Gastrocnemius medialis (tissue), 4 donors: ENCODE measurements at regions not wholly inside any gene's neighbourhood (a gene's known extent, or its start where the extent isn't known, plus 50 kb on each side); places are given as distances from the start of the nearest gene placed in this dataset.

Experiments used
- ATAC-seq, 2 donors: fragments of 150-250 bp; one replicate each; pipeline ENCODE4 v1.9.1; 2016
- DNase-seq, 2 donors: peaks; one replicate each; pipeline ENCODE4 v3.0.0-alpha.2; 2019
- H3K27ac ChIP-seq, 4 donors: fragments of 200-600 bp; sonication (generic); 1 replicate in 1 of 4; 2 replicates in 3 of 4; pipeline ENCODE4 v1.5.1; 2016 to 2018; ENCODE audit warnings: mild to moderate bottlenecking in 2 of 4, moderate library complexity in 1 of 4
- H3K27me3 ChIP-seq, 3 donors: fragments of 200-600 bp; sonication (generic) in 2 of 3; 1 replicate in 1 of 3; 2 replicates in 2 of 3; pipeline versions ENCODE4 v1.5.1 to v1.6.0; 2016 to 2019; ENCODE audit warnings: mild to moderate bottlenecking in 1 of 3, moderate library complexity in 1 of 3
- H3K36me3 ChIP-seq, 2 donors: fragments of 200-600 bp; sonication (generic) in 1 of 2; one replicate each; pipeline ENCODE4 v1.5.1; 2017 to 2018
- H3K4me1 ChIP-seq, 2 donors: fragments of 200-600 bp; sonication (generic) in 1 of 2; one replicate each; pipeline ENCODE4 v1.5.1; 2016 to 2017; ENCODE audit warnings: mild to moderate bottlenecking in 2 of 2
- H3K4me3 ChIP-seq, 4 donors: fragments of 200-600 bp; sonication (generic) in 3 of 4; 1 replicate in 1 of 4; 2 replicates in 3 of 4; pipeline ENCODE4 v1.5.1; 2016 to 2019; ENCODE audit warnings: mild to moderate bottlenecking in 2 of 4
- H3K9me3 ChIP-seq, 3 donors: fragments of 200-600 bp; sonication (generic) in 2 of 3; 1 replicate in 1 of 3; 2 replicates in 2 of 3; pipeline ENCODE4 v1.5.1; 2016 to 2019
- POLR2A ChIP-seq, 2 donors: fragments of 450-650 bp; IDR thresholded peaks; one replicate each; pipeline ENCODE4 v1.6.1; 2017; ENCODE audit warnings: antibody characterized with exemption in 2 of 2, mild to moderate bottlenecking in 2 of 2, moderate library complexity in 2 of 2
- in situ Hi-C, 4 donors: fragments of 200-750 bp; cut with MboI; loops; one replicate each; pipeline versions ENCODE4 v1.15.0 to v1.8.0; 2017; ENCODE audit warnings: low sequenced_read_pairs in 4 of 4
- intact Hi-C: fragments of 100-400 bp; cut with DNase I; formaldehyde crosslinking; loops from one replicate; pipeline ENCODE4 v1.15.1; 2023; ENCODE audit warnings: low total_unique reads
- TF ChIP-seq, protein P1 (sequence below), 5 experiments: fragments of 450-650 bp in 3 of 5; fragments of 200-600 bp in 2 of 5; sonication (generic) in 2 of 5; IDR thresholded peaks in 4 of 5; conservative IDR thresholded peaks in 1 of 5; 1 replicate in 4 of 5; 2 replicates in 1 of 5; pipeline ENCODE4 v1.5.1; 2016 to 2019; ENCODE audit warnings: antibody characterized with exemption in 5 of 5, mild to moderate bottlenecking in 3 of 5, moderate library complexity in 3 of 5

DNA sequence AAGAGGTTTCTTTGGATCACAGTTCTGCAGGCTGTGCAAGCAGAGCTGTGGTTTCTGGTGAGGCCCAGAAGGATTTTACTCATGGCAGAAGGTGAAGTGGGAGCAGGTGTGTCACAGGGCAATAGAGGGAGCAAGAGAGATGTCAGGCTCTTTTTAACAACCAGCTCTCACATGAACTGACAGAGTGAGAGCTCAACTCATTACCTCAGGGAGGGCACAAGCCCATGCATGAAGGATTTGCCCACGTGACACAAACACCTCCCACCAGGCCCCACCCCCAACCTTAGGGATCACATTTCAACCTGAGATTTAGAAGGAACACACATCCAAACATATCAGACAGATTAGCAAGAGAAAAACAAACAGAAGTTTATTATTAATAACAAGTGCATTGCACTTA, 470.4 kb downstream of the GALC start:
- intact Hi-C loops: no loop called here
- H3K27me3 ChIP-seq: no peaks in the 10 kb centered on the region
- H3K27ac ChIP-seq: no peak overlapping the region
- in situ Hi-C loops: no loop called here
- H3K4me1 ChIP-seq: no peaks in the 10 kb centered on the region
- H3K36me3 ChIP-seq: no peaks in the 10 kb centered on the region
- DNase-seq (no peak), ATAC-seq (no peak)
- TF ChIP-seq, protein P1, sequence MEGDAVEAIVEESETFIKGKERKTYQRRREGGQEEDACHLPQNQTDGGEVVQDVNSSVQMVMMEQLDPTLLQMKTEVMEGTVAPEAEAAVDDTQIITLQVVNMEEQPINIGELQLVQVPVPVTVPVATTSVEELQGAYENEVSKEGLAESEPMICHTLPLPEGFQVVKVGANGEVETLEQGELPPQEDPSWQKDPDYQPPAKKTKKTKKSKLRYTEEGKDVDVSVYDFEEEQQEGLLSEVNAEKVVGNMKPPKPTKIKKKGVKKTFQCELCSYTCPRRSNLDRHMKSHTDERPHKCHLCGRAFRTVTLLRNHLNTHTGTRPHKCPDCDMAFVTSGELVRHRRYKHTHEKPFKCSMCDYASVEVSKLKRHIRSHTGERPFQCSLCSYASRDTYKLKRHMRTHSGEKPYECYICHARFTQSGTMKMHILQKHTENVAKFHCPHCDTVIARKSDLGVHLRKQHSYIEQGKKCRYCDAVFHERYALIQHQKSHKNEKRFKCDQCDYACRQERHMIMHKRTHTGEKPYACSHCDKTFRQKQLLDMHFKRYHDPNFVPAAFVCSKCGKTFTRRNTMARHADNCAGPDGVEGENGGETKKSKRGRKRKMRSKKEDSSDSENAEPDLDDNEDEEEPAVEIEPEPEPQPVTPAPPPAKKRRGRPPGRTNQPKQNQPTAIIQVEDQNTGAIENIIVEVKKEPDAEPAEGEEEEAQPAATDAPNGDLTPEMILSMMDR (IDR thresholded peaks at IDR 0.05 in 4 of 5, conservative IDR thresholded peaks at IDR 0.05 in 1 of 5): no peak
- no peak for TF ChIP-seq POLR2A (IDR thresholded peaks at IDR 0.05)
- no peaks in the 10 kb centered on the region for H3K9me3 ChIP-seq
- no peak overlapping the region for H3K4me3 ChIP-seq

DNA sequence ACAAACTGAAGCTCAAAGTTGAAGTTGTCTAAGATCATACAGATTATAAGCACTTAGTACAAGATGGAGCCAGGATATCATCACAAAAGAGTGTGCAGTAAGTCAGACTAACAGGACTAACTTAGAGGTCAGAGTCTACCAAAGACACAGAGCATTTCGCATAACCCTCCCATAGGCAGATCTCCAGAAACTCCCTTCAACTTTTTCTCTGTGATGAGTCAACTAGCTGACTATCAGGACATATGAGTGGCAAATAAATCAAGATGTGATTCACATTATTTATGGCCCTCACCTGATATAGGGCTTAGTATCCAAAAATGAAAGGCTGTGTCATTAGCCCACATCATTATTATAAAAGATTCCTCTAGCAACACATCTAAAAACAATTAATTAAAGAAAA, 484.6 kb downstream of the GALC start:
- no peaks in the 10 kb centered on the region for H3K27me3 ChIP-seq
- no peaks in the 10 kb centered on the region for H3K4me1 ChIP-seq
- H3K4me3 ChIP-seq: no peak overlapping the region
- no peak for DNase-seq
- in situ Hi-C loops (no loop called here), intact Hi-C loops (no loop called here)
- H3K36me3 ChIP-seq: no peaks in the 10 kb centered on the region
- no peak for ATAC-seq
- H3K9me3 ChIP-seq: no peaks in the 10 kb centered on the region
- H3K27ac ChIP-seq: no peak overlapping the region
- TF ChIP-seq, protein P1 (IDR thresholded peaks at IDR 0.05 in 4 of 5, conservative IDR thresholded peaks at IDR 0.05 in 1 of 5): no peak
- TF ChIP-seq POLR2A (IDR thresholded peaks at IDR 0.05): no peak

DNA sequence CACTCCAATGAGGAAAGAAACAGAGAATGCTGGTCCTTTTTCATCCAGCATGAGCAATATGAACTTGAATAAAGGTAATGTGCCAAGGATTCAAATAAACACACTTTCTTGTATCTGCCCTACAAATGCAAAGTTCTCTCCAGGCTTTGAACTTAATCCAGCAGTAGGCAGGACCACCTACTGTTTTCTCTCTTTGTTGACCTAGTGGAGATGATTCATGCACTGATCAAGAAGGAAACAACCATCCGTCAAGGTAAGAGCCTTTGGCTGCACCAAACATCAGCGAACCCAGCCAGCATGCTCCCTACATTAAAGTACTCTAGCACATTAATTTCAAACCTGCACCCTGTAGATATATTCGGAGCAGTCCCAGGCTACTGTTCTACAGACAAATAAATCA, 489.3 kb downstream of the GALC start:
- H3K27me3 ChIP-seq: no peaks in the 10 kb centered on the region
- no peak for DNase-seq
- intact Hi-C loops (no loop called here), in situ Hi-C loops (no loop called here)
- no peak overlapping the region for H3K4me3 ChIP-seq
- H3K9me3 ChIP-seq: no peaks in the 10 kb centered on the region
- no peak for ATAC-seq
- no peak overlapping the region for H3K27ac ChIP-seq
- H3K4me1 ChIP-seq: no peaks in the 10 kb centered on the region
- TF ChIP-seq, protein P1 (IDR thresholded peaks at IDR 0.05 in 4 of 5, conservative IDR thresholded peaks at IDR 0.05 in 1 of 5): no peak
- TF ChIP-seq POLR2A (IDR thresholded peaks at IDR 0.05): no peak
- no peaks in the 10 kb centered on the region for H3K36me3 ChIP-seq

DNA sequence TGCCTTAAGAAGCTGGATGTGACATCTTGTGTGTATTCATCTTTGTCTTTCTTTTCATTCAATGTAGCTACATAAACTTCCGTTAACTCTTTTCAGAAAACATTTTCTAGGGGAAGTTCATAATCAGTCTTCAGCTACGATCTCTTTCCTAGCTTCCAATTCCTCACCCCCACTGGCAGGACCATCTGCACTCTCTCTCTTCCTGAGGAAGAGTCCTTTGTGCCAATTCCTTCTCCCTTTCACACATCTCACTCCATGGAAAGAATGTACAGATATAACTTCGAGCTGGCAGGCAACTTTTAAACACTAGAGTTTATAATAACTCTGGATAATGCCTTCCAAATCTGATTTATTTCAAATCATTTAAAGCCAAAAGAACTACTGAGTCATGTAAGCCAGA, 495.7 kb downstream of the GALC start:
- ATAC-seq (no peak), DNase-seq (no peak)
- no peaks in the 10 kb centered on the region for H3K4me1 ChIP-seq
- H3K36me3 ChIP-seq: no peaks in the 10 kb centered on the region
- no peak overlapping the region for H3K27ac ChIP-seq
- H3K27me3 ChIP-seq: no peaks in the 10 kb centered on the region
- H3K9me3 ChIP-seq: no peaks in the 10 kb centered on the region
- no peak for TF ChIP-seq POLR2A (IDR thresholded peaks at IDR 0.05)
- TF ChIP-seq, protein P1 (IDR thresholded peaks at IDR 0.05 in 4 of 5, conservative IDR thresholded peaks at IDR 0.05 in 1 of 5): no peak
- H3K4me3 ChIP-seq: no peak overlapping the region
- intact Hi-C loops (no loop called here), in situ Hi-C loops (no loop called here)

DNA sequence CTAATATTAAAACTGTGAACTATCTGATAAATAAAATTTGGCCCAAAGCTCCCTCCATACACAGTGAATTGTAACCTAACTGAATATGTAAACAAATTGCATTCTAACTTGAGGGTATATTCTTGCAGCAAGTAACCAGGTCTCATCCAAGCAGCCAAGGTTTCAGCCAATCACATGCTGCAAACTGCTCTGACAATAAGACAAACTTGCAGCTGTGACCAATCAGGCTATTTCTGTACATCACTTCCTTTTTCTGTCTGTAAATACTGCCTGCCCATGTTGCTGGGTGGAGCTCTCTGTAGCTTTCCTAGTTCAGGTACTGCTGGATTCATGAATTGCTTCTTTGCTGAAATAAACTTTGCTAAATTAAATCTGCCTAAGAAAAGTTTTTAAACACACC, 499.0 kb downstream of the GALC start:
- Histone ChIP-seq H3K9me3 (no peaks in the 10 kb centered on the region), H3K4me3 (no peak overlapping the region), H3K4me1 (no peaks in the 10 kb centered on the region), H3K27ac (no peak overlapping the region), H3K36me3 (no peaks in the 10 kb centered on the region), H3K27me3 (no peaks in the 10 kb centered on the region)
- ATAC-seq: no peak
- TF ChIP-seq, protein P1 (IDR thresholded peaks at IDR 0.05 in 4 of 5, conservative IDR thresholded peaks at IDR 0.05 in 1 of 5): no peak
- no peak for TF ChIP-seq POLR2A (IDR thresholded peaks at IDR 0.05)
- no peak for DNase-seq
- in situ Hi-C loops (no loop called here), intact Hi-C loops (no loop called here)
